HG03139 (cell line): ENCODE measurements at regions not wholly inside any gene's neighbourhood (a gene's known extent, or its start where the extent isn't known, plus 50 kb on each side); places are given as distances from the start of the nearest gene placed in this dataset.
"Not testable (repeated sequence)": the region's sequence is repeated elsewhere in the genome, so short reads cannot be mapped to it uniquely, and the experiment has no call there.

Experiments
- ATAC-seq: cut with Tn5 transposase; IDR thresholded peaks from one replicate; pipeline ENCODE4 v1.9.1; 2021; ENCODE audit not compliant: unreplicated experiment

GRCh38 chr6:19210849-19211590 lies 626.1 kb upstream of the ID4 start:
- ATAC-seq: no peak

GRCh38 chr6:19214231-19214630 lies 622.9 kb upstream of the ID4 start:
- no peak for ATAC-seq

DNA sequence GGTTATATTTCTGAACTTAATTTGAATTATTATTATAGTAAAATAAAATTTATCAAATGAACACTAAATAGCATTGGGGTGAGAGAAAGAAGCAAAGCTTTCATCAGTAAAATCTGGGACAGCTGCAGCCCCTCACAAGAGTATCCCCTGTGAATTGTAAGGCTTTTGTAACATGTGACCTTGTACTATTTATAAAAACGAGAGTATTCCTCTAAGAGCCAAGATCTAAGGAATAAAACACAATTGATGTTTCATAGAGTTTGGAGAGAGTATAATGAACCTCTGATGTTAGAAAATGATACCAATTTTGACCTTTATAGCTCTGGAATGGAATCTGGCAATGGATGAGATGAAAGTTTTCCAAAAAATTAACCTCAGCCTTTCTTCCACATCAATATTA lies 617.2 kb upstream of the ID4 start:
- no peak for ATAC-seq

- no peak for ATAC-seq
These were observed 605.1 kb upstream of the ID4 start for GRCh38 chr6:19231878-19232561.

GRCh38 chr6:19245656-19246055 lies 591.5 kb upstream of the ID4 start:
- ATAC-seq: no peak

GRCh38 chr6:19247181-19247580 lies 590.0 kb upstream of the ID4 start:
- ATAC-seq: not testable (repeated sequence)

GRCh38 chr6:19256123-19256522 lies 581.0 kb upstream of the ID4 start:
- ATAC-seq: not testable (repeated sequence)

GRCh38 chr6:19261642-19262041 lies 575.5 kb upstream of the ID4 start:
- no peak for ATAC-seq

GRCh38 chr6:19268117-19268516 lies 569.1 kb upstream of the ID4 start:
- no peak for ATAC-seq

GRCh38 chr6:19268718-19269117 lies 568.5 kb upstream of the ID4 start:
- ATAC-seq: no peak

GRCh38 chr6:19269341-19269898 lies 567.8 kb upstream of the ID4 start:
- ATAC-seq: no peak

DNA sequence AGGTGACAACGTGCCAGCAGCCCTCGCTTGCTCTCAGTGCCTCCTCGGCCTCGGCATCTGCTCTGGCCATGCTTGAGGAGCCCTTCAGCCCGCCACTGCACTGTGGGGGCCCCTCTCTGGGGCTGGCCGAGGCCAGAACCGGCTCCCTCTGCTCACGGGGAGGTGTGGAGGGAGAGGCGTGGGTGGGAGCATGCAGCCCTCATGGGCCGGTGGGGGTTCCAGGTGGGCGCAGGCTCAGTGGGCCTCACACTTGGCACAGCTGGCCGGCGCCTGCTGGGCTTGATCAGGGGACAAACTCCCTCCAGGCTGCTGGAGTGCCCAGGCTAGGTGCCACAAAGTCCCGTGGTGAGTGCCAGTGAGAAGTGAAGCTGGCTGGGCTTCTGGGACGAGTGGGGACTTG lies 566.6 kb upstream of the ID4 start:
- no peak for ATAC-seq

GRCh38 chr6:19279273-19279684 lies 557.9 kb upstream of the ID4 start:
- no peak for ATAC-seq

GRCh38 chr6:19287928-19288327 lies 549.2 kb upstream of the ID4 start:
- ATAC-seq: no peak

- no peak for ATAC-seq
These were observed 547.7 kb upstream of the ID4 start for GRCh38 chr6:19289457-19289856.

DNA sequence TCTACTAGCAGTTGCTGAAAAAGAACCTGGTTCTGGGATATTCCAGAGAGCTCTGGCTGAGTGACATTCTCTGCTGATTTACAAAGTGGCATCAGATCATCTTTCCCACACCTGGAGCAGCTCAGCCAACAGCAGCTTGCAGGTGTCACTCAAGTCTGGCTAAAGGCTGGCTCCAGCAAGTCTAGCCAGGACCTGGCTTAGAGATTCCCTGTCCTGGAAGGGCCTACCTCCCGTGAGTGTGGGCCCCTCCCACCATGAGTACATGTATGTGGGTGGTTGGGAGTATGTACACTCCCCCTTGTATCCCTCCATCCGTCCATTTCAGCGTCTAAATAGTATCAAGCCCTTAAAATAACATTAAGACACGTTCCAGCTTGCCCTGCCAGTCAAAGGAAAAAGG lies 539.3 kb upstream of the ID4 start:
- no peak for ATAC-seq

DNA sequence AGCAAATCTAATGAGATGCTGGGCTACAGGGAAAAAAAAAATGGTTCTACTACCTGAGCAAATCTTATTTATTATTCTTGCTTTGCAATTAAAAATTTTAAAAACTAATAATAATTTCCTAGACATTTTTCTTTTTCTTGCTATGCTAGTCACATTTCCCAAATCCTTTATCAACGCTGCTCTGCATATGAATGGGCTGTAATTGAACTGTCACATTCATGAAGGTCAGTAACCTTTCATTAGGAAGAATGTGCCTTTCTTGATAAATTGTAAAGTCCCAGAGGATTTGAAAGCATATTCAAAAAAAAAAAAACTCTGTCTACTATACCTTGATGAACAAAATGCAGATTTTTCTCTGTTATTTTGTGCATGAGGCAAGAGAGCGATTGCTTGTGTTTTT lies 538.7 kb upstream of the ID4 start:
- ATAC-seq: no peak

DNA sequence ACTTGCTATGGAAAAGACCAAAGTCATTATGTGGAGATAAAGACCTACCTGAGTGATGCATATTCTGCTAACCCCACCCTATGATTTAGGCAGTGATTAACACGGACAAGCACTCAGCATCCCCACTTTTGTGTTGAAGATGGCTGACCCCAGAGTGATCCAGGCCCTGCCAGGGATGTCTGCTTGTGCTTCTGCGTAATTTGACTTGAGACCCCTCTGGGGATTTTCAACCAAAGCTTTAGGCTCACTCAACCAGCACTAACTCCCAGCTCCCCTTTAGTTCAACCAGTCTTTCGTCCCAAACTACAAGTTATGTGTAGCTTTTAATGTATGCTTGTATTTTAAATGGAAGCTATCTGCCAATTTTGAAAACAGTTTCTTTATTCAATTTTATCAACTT lies 538.0 kb upstream of the ID4 start:
- no peak for ATAC-seq

GRCh38 chr6:19301980-19302379 lies 535.2 kb upstream of the ID4 start:
- ATAC-seq: no peak

DNA sequence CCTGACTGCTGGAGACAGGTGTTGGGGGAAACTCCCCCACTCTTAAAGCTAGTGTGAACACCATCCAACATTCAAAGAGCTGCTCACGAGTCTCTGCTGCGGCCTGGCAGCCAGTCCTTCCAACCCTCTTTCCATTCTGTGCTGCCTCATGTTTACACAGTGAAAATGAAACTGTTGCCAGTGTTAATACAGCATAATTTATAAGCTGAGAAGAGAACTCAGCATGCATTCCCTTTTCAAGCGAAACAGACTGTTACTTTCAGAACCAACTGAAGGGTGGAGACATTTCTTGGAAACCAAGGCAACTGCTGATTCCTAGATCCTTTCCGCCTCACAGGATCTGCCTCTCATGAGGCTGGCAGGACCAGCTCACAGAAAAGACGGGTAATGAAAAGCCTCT lies 533.8 kb upstream of the ID4 start:
- no peak for ATAC-seq

DNA sequence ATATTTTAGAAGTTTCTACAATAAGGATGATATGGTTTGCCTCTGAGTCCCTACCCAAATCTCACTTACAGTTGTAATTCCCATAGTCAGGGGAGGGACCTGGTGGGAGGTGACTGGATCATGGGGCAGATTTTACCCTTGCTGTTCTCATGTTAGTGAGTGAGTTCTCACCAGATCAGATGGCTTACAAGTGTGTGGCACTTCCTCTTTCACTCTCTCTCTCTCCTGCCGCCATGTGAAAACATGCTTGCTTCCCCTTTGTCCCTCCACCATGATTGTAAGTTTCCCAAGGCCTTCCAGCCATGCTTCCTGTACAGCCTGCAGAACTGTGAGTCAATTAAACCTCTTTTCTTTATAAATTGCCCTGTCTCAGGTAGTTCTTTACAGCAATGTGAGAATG lies 527.5 kb upstream of the ID4 start:
- ATAC-seq: no peak

- no peak for ATAC-seq
These were observed 525.4 kb upstream of the ID4 start for GRCh38 chr6:19311786-19312185.
